D721Med (cell line): ENCODE measurements at regions not wholly inside any gene's neighbourhood (a gene's known extent, or its start where the extent isn't known, plus 50 kb on each side); places are given as distances from the start of the nearest gene placed in this dataset.
A peak's percentile ranks its signal among the peaks of the same experiment; 100 is the strongest.

Experiments used
- DNase-seq: peaks from one replicate; pipeline ENCODE4 v3.0.0; 2011; ENCODE audit warnings: low spot score; ENCODE audit not compliant: insufficient read length
- FAIRE-seq: peaks from 2 replicates; lab custom pipeline; 2011; peaks lifted over from hg19 to GRCh38; lab: Jason Lieb, UNC
- TF ChIP-seq, protein P1 (sequence below): IDR thresholded peaks from 2 replicates; pipeline ENCODE4 v1.5.1; 2012; ENCODE audit warnings: mild to moderate bottlenecking, control low read depth; ENCODE audit not compliant: insufficient read depth; ENCODE audit errors: missing control alignments

DNA sequence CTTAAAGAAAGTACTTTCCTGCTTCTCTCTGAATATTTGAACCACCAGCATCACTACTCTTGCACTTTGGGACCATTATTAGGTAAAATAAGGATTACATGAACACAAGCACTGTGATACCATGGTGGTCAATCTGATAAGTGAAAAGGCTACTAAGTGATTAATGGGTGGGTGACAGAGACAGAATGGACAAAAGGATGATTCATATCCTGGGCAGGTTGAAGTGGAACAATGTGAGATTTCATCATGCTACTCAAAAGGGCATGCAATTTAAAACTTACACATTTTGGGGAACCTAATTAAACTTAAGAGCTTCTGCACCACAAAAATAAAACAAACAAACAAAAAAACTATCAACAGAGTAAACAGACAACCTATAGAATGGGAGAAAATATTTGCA is 172.0 kb upstream of the CD96 start:
- no peak for DNase-seq
- TF ChIP-seq, protein P1, sequence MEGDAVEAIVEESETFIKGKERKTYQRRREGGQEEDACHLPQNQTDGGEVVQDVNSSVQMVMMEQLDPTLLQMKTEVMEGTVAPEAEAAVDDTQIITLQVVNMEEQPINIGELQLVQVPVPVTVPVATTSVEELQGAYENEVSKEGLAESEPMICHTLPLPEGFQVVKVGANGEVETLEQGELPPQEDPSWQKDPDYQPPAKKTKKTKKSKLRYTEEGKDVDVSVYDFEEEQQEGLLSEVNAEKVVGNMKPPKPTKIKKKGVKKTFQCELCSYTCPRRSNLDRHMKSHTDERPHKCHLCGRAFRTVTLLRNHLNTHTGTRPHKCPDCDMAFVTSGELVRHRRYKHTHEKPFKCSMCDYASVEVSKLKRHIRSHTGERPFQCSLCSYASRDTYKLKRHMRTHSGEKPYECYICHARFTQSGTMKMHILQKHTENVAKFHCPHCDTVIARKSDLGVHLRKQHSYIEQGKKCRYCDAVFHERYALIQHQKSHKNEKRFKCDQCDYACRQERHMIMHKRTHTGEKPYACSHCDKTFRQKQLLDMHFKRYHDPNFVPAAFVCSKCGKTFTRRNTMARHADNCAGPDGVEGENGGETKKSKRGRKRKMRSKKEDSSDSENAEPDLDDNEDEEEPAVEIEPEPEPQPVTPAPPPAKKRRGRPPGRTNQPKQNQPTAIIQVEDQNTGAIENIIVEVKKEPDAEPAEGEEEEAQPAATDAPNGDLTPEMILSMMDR, result no peak
- FAIRE-seq, result no peak

DNA sequence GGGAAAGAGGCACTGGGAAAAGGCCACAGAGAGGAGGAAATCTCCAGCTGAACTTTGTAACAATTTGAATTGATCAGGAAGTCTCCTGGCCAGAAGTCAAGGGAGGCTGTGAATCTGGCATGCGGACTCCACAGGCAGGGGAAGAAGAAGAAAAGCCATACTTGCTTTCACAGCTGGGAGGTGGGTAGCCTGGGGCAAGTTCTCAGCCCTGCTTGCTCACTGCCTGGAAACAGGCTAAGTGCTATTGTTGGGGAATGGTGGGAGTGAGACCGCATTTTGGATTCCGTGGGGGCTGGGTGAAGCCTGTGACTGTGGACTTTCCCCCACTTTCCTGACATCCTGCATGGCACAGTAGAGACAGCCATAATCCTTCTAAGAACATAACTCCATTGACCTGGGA is 168.8 kb upstream of the CD96 start:
- TF ChIP-seq, protein P1, result no peak
- DNase-seq, result no peak
- no peak for FAIRE-seq

DNA sequence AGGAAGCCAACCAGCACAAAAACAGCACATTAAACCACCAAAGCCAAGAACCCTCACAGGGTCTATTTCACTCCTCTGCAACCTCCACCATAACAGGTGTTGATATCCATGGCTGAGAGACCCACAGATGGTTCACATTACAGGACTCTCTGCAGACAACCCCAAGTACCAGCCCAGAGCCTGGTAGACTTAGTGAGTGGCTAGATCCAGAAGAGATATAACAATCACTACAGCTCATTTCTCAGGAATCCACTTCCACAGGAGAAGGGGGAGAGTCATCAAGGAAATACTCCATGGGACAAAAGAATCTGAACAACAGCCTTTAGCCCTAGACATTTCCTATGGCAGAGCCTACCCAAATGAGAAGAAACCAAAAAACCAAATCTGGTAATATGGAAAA is 168.1 kb upstream of the CD96 start:
- DNase-seq (no peak), FAIRE-seq (no peak)
- TF ChIP-seq, protein P1, result no peak

DNA sequence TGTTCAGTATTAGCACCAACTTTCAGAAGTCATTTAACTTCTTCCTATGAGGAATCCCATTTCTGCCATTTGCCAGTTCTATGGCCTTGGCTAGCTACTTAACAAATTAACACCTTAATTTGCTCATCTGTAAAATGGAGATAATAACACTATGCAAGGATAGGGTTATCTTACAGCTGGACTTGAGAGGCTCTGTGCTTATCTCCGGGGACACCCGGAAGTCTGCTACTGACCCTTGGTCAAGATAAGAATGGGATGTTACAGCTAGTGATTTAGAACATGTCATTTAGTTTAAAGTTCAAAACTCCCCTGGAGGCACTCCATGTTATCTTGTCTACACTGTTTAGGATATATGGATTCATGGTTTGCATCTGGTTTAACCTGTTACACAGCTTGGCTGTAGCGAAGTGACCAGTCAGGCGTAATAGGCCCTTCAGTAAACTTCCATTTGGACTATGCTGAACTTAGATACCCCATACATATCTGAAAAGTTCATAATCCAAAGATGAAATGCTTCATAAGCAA is 156.0 kb upstream of the CD96 start:
- DNase-seq (no peak), FAIRE-seq (no peak)
- TF ChIP-seq, protein P1, result no peak

DNA sequence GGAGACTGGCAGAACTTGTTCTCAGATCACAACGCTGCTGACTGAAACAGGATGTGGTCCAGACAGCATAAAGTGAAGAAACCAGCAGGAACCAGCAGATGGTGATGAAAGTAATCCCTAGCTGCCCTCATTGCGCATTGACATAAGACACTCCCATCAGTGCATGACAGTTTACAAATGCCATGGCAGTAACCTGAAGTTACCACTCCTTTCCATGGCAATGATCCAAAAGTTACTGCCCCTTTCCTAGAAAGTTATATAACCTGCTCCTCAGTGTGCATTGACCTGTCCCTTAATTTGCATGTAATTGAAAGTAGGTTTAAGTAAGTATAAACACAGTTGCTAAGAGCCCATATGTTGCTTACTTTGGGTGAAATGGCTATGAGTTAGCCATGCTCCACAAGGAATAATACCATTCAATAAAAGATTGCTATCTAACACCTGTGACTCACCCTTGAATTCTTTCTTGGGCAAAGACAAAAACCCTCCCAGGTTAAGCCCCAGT is 149.1 kb upstream of the CD96 start:
- peak; percentile 61 for FAIRE-seq
- TF ChIP-seq, protein P1, result no peak
- DNase-seq, result no peak

DNA sequence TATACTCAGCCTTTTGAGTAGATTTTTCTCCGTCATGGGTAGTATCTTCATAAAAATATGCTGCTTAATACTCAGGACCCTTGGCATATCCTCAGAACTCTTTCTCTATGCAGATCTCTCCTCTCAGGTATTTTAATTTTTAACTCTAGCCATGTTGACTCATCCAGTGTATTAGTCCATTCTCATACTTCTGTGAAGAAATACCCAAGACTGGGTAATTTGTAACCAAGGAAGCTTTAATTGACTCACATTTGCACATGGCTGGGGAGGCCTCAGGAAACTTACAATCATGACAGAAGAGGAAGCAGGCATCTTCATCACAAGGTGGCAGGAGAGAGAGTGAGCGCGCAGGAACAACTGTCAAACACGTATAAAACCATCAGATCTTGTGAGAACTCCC is 129.3 kb upstream of the CD96 start:
- FAIRE-seq (no peak), DNase-seq (no peak)
- TF ChIP-seq, protein P1, result no peak

DNA sequence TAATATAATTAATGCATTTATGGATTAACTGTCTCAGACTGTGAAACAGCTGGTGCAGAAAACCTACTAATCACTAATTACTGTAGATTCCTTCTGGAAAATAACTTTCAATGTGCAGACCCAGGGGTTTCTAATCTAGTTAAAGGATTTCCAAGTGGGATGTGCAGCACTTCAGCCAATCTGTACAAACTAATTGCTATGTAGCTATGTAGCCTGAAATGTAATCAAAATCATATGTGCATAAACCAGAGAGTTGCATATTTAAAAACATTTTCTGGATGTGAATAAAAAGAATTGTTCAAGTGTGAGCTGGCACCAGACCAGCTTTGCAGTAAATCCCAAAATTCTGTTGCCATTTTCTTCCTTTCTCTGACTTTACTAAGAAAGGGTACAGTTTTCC is 127.5 kb upstream of the CD96 start:
- FAIRE-seq, result no peak
- TF ChIP-seq, protein P1, result no peak
- no peak for DNase-seq
